ENCODE measurements at regions not wholly inside any gene's neighbourhood (a gene's known extent, or its start where the extent isn't known, plus 50 kb on each side); places are given as distances from the start of the nearest gene placed in this dataset.
A peak's percentile ranks its signal among the peaks of the same experiment; 100 is the strongest.

DNA sequence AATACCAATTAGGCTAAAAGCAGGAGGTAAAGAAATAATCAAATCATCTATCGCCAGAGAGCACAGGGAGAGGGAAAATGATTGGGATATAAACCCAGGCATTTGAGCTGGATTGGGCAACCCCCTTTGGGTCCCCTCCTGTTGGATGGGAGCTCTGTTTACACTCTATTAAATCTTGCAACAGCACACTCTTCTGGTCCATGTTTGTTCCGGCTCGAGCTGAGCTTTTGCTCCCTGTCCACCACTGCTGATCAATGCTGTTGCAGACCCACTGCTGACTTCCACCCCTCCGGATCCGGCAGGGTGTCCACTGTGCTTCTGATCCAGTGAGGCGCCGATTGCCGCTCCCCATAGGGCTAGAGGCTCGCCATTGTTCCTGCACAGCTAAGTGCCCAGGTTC is 493.8 kb downstream of the MATN1 start:
- intact Hi-C loops (cut with micrococcal nuclease; ENCODE audit: unreplicated experiment) (no loop called here), in situ Hi-C loops (cut with HindIII; ENCODE audit: extremely low pct_ligation_motif_present, low pct_unique_long_range_greater_than_20kb) (no loop called here)
- ATAC-seq (peak; percentile 89), FAIRE-seq (peak; percentile 52), DNase-seq (ENCODE audit: low spot score) (peak; percentile 63)
- ChIA-PET CTCF (ENCODE audit: low intra/inter-chr PET ratio, low total read pairs) (no interaction called here), POLR2A (no interaction called here)
- H3K9ac ChIP-seq (ENCODE audit: insufficient read depth, low read depth, low read length): no peak overlapping the region
- BruUV-seq (replicated peaks): no TSS peak
- no peak overlapping the region for H2AFZ ChIP-seq (ENCODE audit: low read length)
- WGBS (ENCODE audit: low lambda C conversion rate): 4% methylated on average over 9 of the region's 9 CpGs
- no peak overlapping the region for H3K4me3 ChIP-seq (replicated peaks in 1 of 3; ENCODE audit: insufficient read depth in 1 of 3, low read depth in 2 of 3, low read length in 3 of 3)
- H3K4me2 ChIP-seq (ENCODE audit: low read depth, low read length): no peak overlapping the region; the same call in 1 of the 2 replicates
- H3K36me3 ChIP-seq (replicated peaks in 1 of 2; ENCODE audit: control insufficient read depth in 1 of 2, insufficient read depth in 2 of 2, low read length in 2 of 2): no peaks in the 10 kb centered on the region
- H3K79me2 ChIP-seq (ENCODE audit: insufficient read depth, low read length): no peaks in the 10 kb centered on the region
- H3K4me1 ChIP-seq (ENCODE audit: insufficient read depth, low read length): peaks cover 15% of the 10 kb centered on the region
- no peaks in the 10 kb centered on the region for H3K27me3 ChIP-seq (ENCODE audit: control insufficient read depth in 1 of 2, insufficient read depth in 2 of 2, low read length in 2 of 2)
- H3K27ac ChIP-seq (ENCODE audit: extremely low read length, insufficient read depth, low read length): peak overlapping the region; percentile 34
- H4K20me1 ChIP-seq (ENCODE audit: insufficient read depth, low read length): no peaks in the 10 kb centered on the region
- no peaks in the 10 kb centered on the region for H3K9me3 ChIP-seq (ENCODE audit: low read length)
- TF ChIP-seq KAT7 (CRISPR knock-in tag; IDR thresholded peaks at IDR 0.05; ENCODE audit: borderline replicate concordance): no peak
- TF ChIP-seq, protein P1, sequence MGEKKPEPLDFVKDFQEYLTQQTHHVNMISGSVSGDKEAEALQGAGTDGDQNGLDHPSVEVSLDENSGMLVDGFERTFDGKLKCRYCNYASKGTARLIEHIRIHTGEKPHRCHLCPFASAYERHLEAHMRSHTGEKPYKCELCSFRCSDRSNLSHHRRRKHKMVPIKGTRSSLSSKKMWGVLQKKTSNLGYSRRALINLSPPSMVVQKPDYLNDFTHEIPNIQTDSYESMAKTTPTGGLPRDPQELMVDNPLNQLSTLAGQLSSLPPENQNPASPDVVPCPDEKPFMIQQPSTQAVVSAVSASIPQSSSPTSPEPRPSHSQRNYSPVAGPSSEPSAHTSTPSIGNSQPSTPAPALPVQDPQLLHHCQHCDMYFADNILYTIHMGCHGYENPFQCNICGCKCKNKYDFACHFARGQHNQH (CRISPR knock-in tag; IDR thresholded peaks at IDR 0.05): no peak
- TF ChIP-seq FOXO4 (CRISPR knock-in tag; conservative IDR thresholded peaks at IDR 0.05): no peak
- no peak for TF ChIP-seq ZSCAN22 (CRISPR knock-in tag; IDR thresholded peaks at IDR 0.05)
- TF ChIP-seq TOPORS (CRISPR knock-in tag; IDR thresholded peaks at IDR 0.05): no peak
- TF ChIP-seq ZNF484 (CRISPR knock-in tag; IDR thresholded peaks at IDR 0.05; ENCODE audit: borderline replicate concordance, low read depth): no peak
- TF ChIP-seq ZNF296 (CRISPR knock-in tag; conservative IDR thresholded peaks at IDR 0.05): no peak
- no peak for TF ChIP-seq ZNF367 (CRISPR knock-in tag; IDR thresholded peaks at IDR 0.05; ENCODE audit: borderline replicate concordance)
- no peak for TF ChIP-seq ZNF33B (CRISPR knock-in tag; IDR thresholded peaks at IDR 0.05)
- no peak for TF ChIP-seq THRA (CRISPR knock-in tag; IDR thresholded peaks at IDR 0.05; ENCODE audit: borderline replicate concordance)
- no peak for TF ChIP-seq SMAD9 (CRISPR knock-in tag; IDR thresholded peaks at IDR 0.05)
- no peak for TF ChIP-seq ZKSCAN1 (IDR thresholded peaks at IDR 0.05; ENCODE audit: low read length)
- no peak for TF ChIP-seq NR2C2 (CRISPR knock-in tag; IDR thresholded peaks at IDR 0.05; ENCODE audit: borderline replicate concordance)
- TF ChIP-seq, protein P2, sequence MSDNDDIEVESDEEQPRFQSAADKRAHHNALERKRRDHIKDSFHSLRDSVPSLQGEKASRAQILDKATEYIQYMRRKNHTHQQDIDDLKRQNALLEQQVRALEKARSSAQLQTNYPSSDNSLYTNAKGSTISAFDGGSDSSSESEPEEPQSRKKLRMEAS (IDR thresholded peaks at IDR 0.05): no peak
- no peak for TF ChIP-seq FOXC1 (CRISPR knock-in tag; IDR thresholded peaks at IDR 0.05; ENCODE audit: borderline replicate concordance)
- no peak for TF ChIP-seq MTF2 (CRISPR knock-in tag; IDR thresholded peaks at IDR 0.05; ENCODE audit: borderline replicate concordance)
- TF ChIP-seq NFKBIZ (CRISPR knock-in tag; IDR thresholded peaks at IDR 0.05): no peak
- no peak for TF ChIP-seq KDM5A (IDR thresholded peaks at IDR 0.05; ENCODE audit: borderline replicate concordance, low read length)
- TF ChIP-seq, protein P3, sequence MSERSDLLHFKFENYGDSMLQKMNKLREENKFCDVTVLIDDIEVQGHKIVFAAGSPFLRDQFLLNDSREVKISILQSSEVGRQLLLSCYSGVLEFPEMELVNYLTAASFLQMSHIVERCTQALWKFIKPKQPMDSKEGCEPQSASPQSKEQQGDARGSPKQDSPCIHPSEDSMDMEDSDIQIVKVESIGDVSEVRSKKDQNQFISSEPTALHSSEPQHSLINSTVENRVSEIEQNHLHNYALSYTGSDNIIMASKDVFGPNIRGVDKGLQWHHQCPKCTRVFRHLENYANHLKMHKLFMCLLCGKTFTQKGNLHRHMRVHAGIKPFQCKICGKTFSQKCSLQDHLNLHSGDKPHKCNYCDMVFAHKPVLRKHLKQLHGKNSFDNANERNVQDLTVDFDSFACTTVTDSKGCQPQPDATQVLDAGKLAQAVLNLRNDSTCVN (CRISPR knock-in tag; IDR thresholded peaks at IDR 0.05; ENCODE audit: borderline replicate concordance): no peak
- no peak for TF ChIP-seq PAX8 (CRISPR knock-in tag; IDR thresholded peaks at IDR 0.05; ENCODE audit: borderline replicate concordance)
- TF ChIP-seq ZNF7 (CRISPR knock-in tag; IDR thresholded peaks at IDR 0.05): no peak
- TF ChIP-seq MTA1 (CRISPR knock-in tag; IDR thresholded peaks at IDR 0.05; ENCODE audit: borderline replicate concordance): no peak
- no peak for TF ChIP-seq ZNF816 (CRISPR knock-in tag; IDR thresholded peaks at IDR 0.05; ENCODE audit: borderline replicate concordance)
